H9 (cell line): ENCODE measurements at regions not wholly inside any gene's neighbourhood (a gene's known extent, or its start where the extent isn't known, plus 50 kb on each side); places are given as distances from the start of the nearest gene placed in this dataset.

ENCODE experiments used
- DNase-seq: peaks from one replicate; pipeline ENCODE4 v3.0.0-alpha.2; 2017
- H2AFZ ChIP-seq: one replicate; pipeline ENCODE4 v1.6.1; 2013; ENCODE audit warnings: mild to moderate bottlenecking, low read length, control low read depth, moderate library complexity
- H2AK5ac ChIP-seq: 2 replicates; pipeline ENCODE4 v1.6.1; 2013; ENCODE audit warnings: low read length, control low read depth, mixed read lengths; ENCODE audit not compliant: insufficient read length
- H2BK120ac ChIP-seq: one replicate; pipeline ENCODE4 v1.6.1; 2013; ENCODE audit warnings: low read depth, mild to moderate bottlenecking, low read length, control low read depth, inconsistent platforms; ENCODE audit not compliant: poor library complexity, severe bottlenecking
- H2BK12ac ChIP-seq: 2 replicates; pipeline ENCODE4 v1.6.1; 2013; ENCODE audit warnings: low read length, control low read depth, mixed read lengths, low read depth; ENCODE audit not compliant: insufficient read length
- H2BK15ac ChIP-seq: 2 replicates; pipeline ENCODE4 v1.6.1; 2013; ENCODE audit warnings: low read depth, low read length, control low read depth
- H2BK20ac ChIP-seq: one replicate; pipeline ENCODE4 v1.6.1; 2013; ENCODE audit warnings: low read depth, mild to moderate bottlenecking, low read length, control low read depth, inconsistent platforms; ENCODE audit not compliant: poor library complexity, severe bottlenecking
- H2BK5ac ChIP-seq: 2 replicates; pipeline ENCODE4 v1.6.1; 2013; ENCODE audit warnings: low read length, control low read depth, mixed read lengths; ENCODE audit not compliant: insufficient read length
- H3K14ac ChIP-seq: 2 replicates; pipeline ENCODE4 v1.6.1; 2013; ENCODE audit warnings: low read length, control low read depth; ENCODE audit not compliant: insufficient read depth
- H3K18ac ChIP-seq: 2 replicates; pipeline ENCODE4 v1.6.1; 2013; ENCODE audit warnings: low read depth, mild to moderate bottlenecking, mixed read lengths, low read length, control low read depth; ENCODE audit not compliant: insufficient read length
- H3K23ac ChIP-seq: 2 replicates; pipeline ENCODE4 v1.6.1; 2013; ENCODE audit warnings: low read length, control low read depth, mixed read lengths, low read depth; ENCODE audit not compliant: insufficient read length
- H3K23me2 ChIP-seq: 2 replicates; pipeline ENCODE4 v1.6.1; 2013; ENCODE audit warnings: low read depth, mild to moderate bottlenecking, mixed read lengths, low read length, control low read depth; ENCODE audit not compliant: insufficient read length, poor library complexity, severe bottlenecking
- H3K27ac ChIP-seq: 2 replicates; pipeline ENCODE4 v1.5.1; 2013; ENCODE audit warnings: low read length, control low read depth, mixed read lengths, low read depth; ENCODE audit not compliant: insufficient read length
- H3K27me3 ChIP-seq: 2 replicates; pipeline ENCODE4 v1.6.1; 2013; ENCODE audit warnings: low read length, control low read depth, inconsistent platforms; ENCODE audit not compliant: insufficient read depth
- H3K4ac ChIP-seq: 2 replicates; pipeline ENCODE4 v1.6.1; 2013; ENCODE audit warnings: low read depth, mild to moderate bottlenecking, control low read depth, inconsistent platforms, low read length, moderate library complexity
- H3K4me1 ChIP-seq: 2 replicates; pipeline ENCODE4 v1.6.1; 2013; ENCODE audit warnings: low read length, control low read depth, inconsistent platforms; ENCODE audit not compliant: insufficient read depth
- H3K4me2 ChIP-seq: 2 replicates; pipeline ENCODE4 v1.6.1; 2013; ENCODE audit warnings: low read length, control low read depth, mixed read lengths; ENCODE audit not compliant: insufficient read length, insufficient read depth
- H3K56ac ChIP-seq: 2 replicates; pipeline ENCODE4 v1.6.1; 2013; ENCODE audit warnings: low read depth, mild to moderate bottlenecking, mixed read lengths, low read length, control low read depth; ENCODE audit not compliant: insufficient read length
- H3K79me1 ChIP-seq: 2 replicates; pipeline ENCODE4 v1.6.1; 2013; ENCODE audit warnings: low read depth, mild to moderate bottlenecking, moderate library complexity, low read length, control low read depth, inconsistent platforms; ENCODE audit not compliant: insufficient read depth, poor library complexity, severe bottlenecking
- H3K79me2 ChIP-seq: 2 replicates; pipeline ENCODE4 v1.6.1; 2013; ENCODE audit warnings: low read length, control low read depth, inconsistent platforms; ENCODE audit not compliant: insufficient read depth
- H3K9ac ChIP-seq: 2 replicates; pipeline ENCODE4 v1.6.1; 2013; ENCODE audit warnings: low read length, control low read depth, mixed read lengths; ENCODE audit not compliant: insufficient read length; ENCODE audit errors: extremely low read depth
- H3K9me3 ChIP-seq: one replicate; pipeline ENCODE4 v1.6.1; 2013; ENCODE audit warnings: low read depth, low read length, inconsistent platforms; ENCODE audit not compliant: control insufficient read depth
- H3T11ph ChIP-seq: one replicate; pipeline ENCODE4 v1.6.1; 2013; ENCODE audit warnings: mild to moderate bottlenecking, low read length, control low read depth, inconsistent platforms
- H4K20me1 ChIP-seq: one replicate; pipeline ENCODE4 v1.6.1; 2013; ENCODE audit not compliant: control insufficient read depth, insufficient read length, insufficient read depth
- H4K5ac ChIP-seq: 2 replicates; pipeline ENCODE4 v1.6.1; 2013; ENCODE audit warnings: low read depth, mild to moderate bottlenecking, mixed read lengths, low read length, control low read depth; ENCODE audit not compliant: insufficient read length
- H4K8ac ChIP-seq: replicated peaks from 2 replicates; pipeline ENCODE4 v1.6.1; 2013; ENCODE audit warnings: low read length, control low read depth, mixed read lengths, low read depth; ENCODE audit not compliant: insufficient read length
- H4K91ac ChIP-seq: 2 replicates; pipeline ENCODE4 v1.6.1; 2013; ENCODE audit warnings: low read depth, mild to moderate bottlenecking, moderate library complexity, mixed read lengths, low read length, control low read depth; ENCODE audit not compliant: insufficient read length
- H3K27ac Mint-ChIP-seq, 3 experiments: 2 replicates in 2 of 3; 3 replicates in 1 of 3; pipeline ENCODE4 v1.8.0; 2020 to 2021; ENCODE audit warnings: mixed read lengths in 3 of 3, mild to moderate bottlenecking in 1 of 3, moderate library complexity in 1 of 3
- H3K27me3 Mint-ChIP-seq: 2 replicates; pipeline ENCODE4 v1.8.0; 2021; ENCODE audit warnings: low read depth, mild to moderate bottlenecking, moderate library complexity, mixed read lengths
- H3K36me3 Mint-ChIP-seq, 3 experiments: 2 replicates in 2 of 3; 3 replicates in 1 of 3; pipeline ENCODE4 v1.8.0; 2020 to 2021; ENCODE audit warnings: low read depth in 3 of 3, mixed read lengths in 3 of 3; ENCODE audit not compliant: insufficient read depth in 1 of 3
- H3K4me1 Mint-ChIP-seq, 2 experiments: 2 replicates each; pipeline ENCODE4 v1.8.0; 2020; ENCODE audit warnings: mixed read lengths in 2 of 2
- H3K4me3 Mint-ChIP-seq, 2 experiments: 2 replicates in 1 of 2; 3 replicates in 1 of 2; pipeline ENCODE4 v1.8.0; 2020 to 2021; ENCODE audit warnings: mild to moderate bottlenecking in 2 of 2, mixed read lengths in 2 of 2, moderate library complexity in 1 of 2
- H3K9me3 Mint-ChIP-seq, 2 experiments: 2 replicates in 1 of 2; 3 replicates in 1 of 2; pipeline ENCODE4 v1.8.0; 2020; ENCODE audit warnings: mild to moderate bottlenecking in 2 of 2, mixed read lengths in 2 of 2, moderate library complexity in 1 of 2
- WGBS: extraction: QIAGEN DNeasy Blood & Tissue Kit; methylation state at CpG from one replicate; pipeline ENCODE4 v1.1.7; 2013; ENCODE audit warnings: missing lambda C conversion rate, low lambda C conversion rate, mixed read lengths; ENCODE audit not compliant: insufficient read length; ENCODE audit errors: extremely low coverage; 5-methylcytosine and 5-hydroxymethylcytosine counted together
- TF ChIP-seq, protein P1 (sequence below): fragments of 200-600 bp; sonication (generic); conservative IDR thresholded peaks from 3 replicates; pipeline ENCODE4 v1.8.0; 2021; ENCODE audit warnings: antibody characterized with exemption, mild to moderate bottlenecking

DNA sequence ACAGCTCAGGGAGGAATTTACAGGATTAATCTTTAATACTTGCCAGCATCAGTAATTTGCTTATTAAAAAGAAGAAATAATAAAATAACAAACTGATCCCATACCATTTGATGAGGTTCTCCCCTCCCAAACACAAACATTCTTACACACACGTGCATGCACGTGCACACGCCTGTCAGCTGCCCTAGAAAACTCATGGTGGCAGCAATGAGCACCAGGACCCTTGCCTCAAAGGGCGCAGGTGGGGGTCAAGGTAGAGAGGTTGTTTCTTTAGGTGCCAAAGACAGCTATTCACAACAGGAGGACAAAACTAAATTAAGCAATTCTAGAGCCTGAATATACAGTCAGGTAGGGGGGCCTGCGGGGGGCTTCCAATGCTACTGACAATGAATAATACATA, 219.3 kb downstream of the BUD13 start:
- WGBS: no CpG with 5 or more reads among the region's 5 CpGs
- Mint-ChIP-seq H3K4me3 (no peak overlapping the region), H3K27me3 (peaks cover 70% of the 10 kb centered on the region), H3K27ac (no peak overlapping the region), H3K36me3 (peaks cover 0 to 3% (median 0%) of the 10 kb centered on the region in 3 experiments; a peak in 1 of 7 replicates), H3K9me3 (peaks cover 0 to 3% of the 10 kb centered on the region in 2 experiments; a peak in 3 of 5 replicates), H3K4me1 (no peaks in the 10 kb centered on the region; a peak in 1 of 4 replicates)
- Histone ChIP-seq H2BK120ac (no peak overlapping the region), H3T11ph (no peak overlapping the region), H3K56ac (no peak overlapping the region), H3K14ac (no peak overlapping the region), H4K8ac (no peak overlapping the region), H3K4me1 (no peaks in the 10 kb centered on the region), H2BK15ac (no peak overlapping the region), H3K4me2 (no peak overlapping the region), H4K20me1 (no peaks in the 10 kb centered on the region), H3K79me1 (no peaks in the 10 kb centered on the region), H3K23me2 (peaks cover 2% of the 10 kb centered on the region), H3K18ac (no peak overlapping the region), H2BK20ac (no peak overlapping the region), H3K9me3 (no peaks in the 10 kb centered on the region), H4K5ac (no peak overlapping the region), H3K4ac (no peak overlapping the region), H3K27ac (no peak overlapping the region), H2BK5ac (no peak overlapping the region), H3K79me2 (no peaks in the 10 kb centered on the region), H3K23ac (no peak overlapping the region), H2AFZ (no peak overlapping the region), H2BK12ac (no peak overlapping the region), H3K27me3 (no peaks in the 10 kb centered on the region; the same call in 1 of the 2 replicates), H2AK5ac (no peak overlapping the region), H4K91ac (no peak overlapping the region), H3K9ac (no peak overlapping the region)
- TF ChIP-seq, protein P1, sequence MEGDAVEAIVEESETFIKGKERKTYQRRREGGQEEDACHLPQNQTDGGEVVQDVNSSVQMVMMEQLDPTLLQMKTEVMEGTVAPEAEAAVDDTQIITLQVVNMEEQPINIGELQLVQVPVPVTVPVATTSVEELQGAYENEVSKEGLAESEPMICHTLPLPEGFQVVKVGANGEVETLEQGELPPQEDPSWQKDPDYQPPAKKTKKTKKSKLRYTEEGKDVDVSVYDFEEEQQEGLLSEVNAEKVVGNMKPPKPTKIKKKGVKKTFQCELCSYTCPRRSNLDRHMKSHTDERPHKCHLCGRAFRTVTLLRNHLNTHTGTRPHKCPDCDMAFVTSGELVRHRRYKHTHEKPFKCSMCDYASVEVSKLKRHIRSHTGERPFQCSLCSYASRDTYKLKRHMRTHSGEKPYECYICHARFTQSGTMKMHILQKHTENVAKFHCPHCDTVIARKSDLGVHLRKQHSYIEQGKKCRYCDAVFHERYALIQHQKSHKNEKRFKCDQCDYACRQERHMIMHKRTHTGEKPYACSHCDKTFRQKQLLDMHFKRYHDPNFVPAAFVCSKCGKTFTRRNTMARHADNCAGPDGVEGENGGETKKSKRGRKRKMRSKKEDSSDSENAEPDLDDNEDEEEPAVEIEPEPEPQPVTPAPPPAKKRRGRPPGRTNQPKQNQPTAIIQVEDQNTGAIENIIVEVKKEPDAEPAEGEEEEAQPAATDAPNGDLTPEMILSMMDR: peak; percentile 51; the same call in 2 of the 3 replicates
- no peak for DNase-seq
